D721Med (cell line): ENCODE measurements at regions not wholly inside any gene's neighbourhood (a gene's known extent, or its start where the extent isn't known, plus 50 kb on each side); places are given as distances from the start of the nearest gene placed in this dataset.

Experiments
- DNase-seq: peaks from one replicate; pipeline ENCODE4 v3.0.0; 2011; ENCODE audit warnings: low spot score; ENCODE audit not compliant: insufficient read length
- FAIRE-seq: peaks from 2 replicates; lab custom pipeline; 2011; peaks lifted over from hg19 to GRCh38; lab: Jason Lieb, UNC
- TF ChIP-seq, protein P1 (sequence below): IDR thresholded peaks from 2 replicates; pipeline ENCODE4 v1.5.1; 2012; ENCODE audit warnings: mild to moderate bottlenecking, control low read depth; ENCODE audit not compliant: insufficient read depth; ENCODE audit errors: missing control alignments

DNA sequence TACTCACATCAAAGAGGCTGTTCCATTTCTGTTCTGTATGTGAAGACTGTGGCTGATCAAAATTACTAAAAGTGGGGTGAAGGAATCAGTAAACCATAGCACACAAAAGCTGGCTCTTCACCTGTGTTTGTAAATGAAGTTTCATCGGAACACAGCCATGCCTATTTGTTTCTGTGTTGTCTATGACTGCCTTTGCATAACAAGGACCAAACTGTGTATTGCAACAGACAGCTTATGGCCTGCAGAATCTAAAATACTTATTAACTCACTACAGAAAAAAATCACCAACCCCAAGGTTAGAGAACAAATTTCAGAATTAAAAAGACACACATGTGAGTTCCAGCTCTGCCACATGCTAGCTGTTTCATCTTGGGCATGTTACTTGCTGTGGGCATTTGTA is 163.9 kb downstream of the LYPLAL1 start:
- TF ChIP-seq, protein P1, sequence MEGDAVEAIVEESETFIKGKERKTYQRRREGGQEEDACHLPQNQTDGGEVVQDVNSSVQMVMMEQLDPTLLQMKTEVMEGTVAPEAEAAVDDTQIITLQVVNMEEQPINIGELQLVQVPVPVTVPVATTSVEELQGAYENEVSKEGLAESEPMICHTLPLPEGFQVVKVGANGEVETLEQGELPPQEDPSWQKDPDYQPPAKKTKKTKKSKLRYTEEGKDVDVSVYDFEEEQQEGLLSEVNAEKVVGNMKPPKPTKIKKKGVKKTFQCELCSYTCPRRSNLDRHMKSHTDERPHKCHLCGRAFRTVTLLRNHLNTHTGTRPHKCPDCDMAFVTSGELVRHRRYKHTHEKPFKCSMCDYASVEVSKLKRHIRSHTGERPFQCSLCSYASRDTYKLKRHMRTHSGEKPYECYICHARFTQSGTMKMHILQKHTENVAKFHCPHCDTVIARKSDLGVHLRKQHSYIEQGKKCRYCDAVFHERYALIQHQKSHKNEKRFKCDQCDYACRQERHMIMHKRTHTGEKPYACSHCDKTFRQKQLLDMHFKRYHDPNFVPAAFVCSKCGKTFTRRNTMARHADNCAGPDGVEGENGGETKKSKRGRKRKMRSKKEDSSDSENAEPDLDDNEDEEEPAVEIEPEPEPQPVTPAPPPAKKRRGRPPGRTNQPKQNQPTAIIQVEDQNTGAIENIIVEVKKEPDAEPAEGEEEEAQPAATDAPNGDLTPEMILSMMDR = no peak
- peak; percentile 70 for FAIRE-seq
- no peak for DNase-seq

DNA sequence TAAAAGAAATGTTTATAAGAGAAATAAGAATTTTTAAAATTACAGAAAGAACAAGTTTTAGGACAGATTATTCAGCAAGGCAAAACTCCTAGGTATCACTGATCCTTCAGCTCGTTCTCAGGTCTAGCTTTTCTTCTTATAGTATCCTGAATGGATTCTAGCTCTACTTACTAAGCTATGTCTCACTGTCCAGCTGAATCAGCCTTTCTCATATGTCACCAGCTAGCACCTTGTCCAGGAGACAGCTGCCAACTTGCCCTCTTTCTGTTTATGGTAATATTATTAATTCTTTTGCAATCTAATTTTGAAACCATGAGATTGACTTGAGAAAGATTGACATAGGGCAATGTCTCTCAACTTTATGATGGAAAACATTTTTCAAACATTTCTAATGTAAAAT is 159.9 kb downstream of the LYPLAL1 start:
- TF ChIP-seq, protein P1 = no peak
- FAIRE-seq (peak; percentile 29), DNase-seq (no peak)

DNA sequence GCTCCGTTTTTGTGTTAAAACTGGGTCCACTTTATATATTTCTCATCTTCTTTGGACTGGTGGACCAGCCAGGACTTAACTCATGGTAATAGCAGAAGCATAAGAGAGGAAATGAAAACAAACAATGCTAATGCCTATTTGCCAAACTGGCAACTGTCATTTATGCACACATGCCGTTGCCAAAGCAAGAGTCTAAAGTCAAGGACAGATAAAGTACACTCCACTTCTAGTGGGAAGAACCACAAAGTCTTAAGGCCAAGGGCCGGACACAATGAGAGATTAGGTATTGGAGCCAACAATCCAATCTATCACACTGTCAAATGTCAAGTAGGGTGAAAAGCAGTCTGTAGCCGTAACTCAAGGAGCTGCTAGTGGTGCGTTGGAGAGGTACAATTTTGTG is 157.7 kb downstream of the LYPLAL1 start:
- TF ChIP-seq, protein P1 = no peak
- no peak for FAIRE-seq
- no peak for DNase-seq

DNA sequence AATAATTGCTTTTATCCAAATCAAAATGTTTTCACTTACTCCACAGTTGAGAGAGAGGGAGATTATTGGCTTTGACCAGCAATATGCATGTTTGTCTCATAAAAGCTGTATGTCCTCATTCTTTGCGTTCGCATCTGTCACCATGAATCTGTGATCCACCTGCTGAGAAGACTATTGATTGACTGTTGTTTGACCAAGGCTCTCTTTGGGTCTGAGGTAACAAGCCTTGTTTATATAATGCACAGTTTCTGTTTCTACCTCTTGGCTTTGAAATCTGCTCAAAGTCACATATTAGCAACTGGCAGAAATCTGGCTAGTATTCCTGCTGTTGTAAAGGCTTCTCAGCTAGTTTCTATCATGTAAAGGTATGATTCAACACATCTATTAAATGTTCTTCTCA is 157.0 kb downstream of the LYPLAL1 start:
- no peak for DNase-seq
- peak; percentile 74 for FAIRE-seq
- TF ChIP-seq, protein P1 = no peak

DNA sequence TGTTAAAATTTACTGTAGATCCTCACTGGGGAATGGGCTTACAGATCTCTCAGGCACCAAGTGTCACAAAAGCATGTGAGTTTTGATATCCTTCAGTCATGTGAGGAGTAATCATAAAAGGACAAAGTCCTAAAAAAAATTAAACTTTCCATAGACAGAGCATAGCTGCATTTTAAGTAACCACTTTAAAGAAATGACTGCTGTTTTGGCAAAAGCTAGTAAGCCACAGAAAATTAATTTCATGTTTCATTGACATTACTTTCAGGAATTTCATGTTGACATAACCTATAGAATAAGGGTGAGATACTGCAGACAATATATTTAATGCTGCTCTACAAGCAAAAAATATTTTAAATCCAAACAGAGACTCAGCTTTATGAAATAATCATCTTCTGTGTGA is 156.3 kb downstream of the LYPLAL1 start:
- DNase-seq (no peak), FAIRE-seq (peak; percentile 41)
- TF ChIP-seq, protein P1 = no peak

DNA sequence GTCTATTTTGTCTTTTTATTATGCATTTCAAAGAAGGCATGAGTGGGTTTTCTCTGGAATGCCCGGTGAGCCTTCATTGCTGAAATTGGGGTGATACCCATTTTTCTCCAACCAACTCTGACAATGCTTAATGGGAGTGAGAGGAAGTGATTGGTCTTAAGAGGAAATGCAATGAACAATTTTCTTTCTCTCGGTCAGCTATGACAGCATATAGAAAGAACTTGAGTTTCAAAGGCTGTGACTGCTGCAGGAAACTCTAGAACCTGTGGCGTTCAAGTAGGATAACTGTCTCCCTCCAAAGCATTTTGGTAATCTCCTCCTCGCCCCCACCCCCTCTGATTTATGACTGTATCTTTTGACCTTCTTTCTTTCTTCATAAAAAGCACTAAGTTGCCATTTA is 155.9 kb downstream of the LYPLAL1 start:
- TF ChIP-seq, protein P1 = no peak
- DNase-seq (no peak), FAIRE-seq (no peak)

DNA sequence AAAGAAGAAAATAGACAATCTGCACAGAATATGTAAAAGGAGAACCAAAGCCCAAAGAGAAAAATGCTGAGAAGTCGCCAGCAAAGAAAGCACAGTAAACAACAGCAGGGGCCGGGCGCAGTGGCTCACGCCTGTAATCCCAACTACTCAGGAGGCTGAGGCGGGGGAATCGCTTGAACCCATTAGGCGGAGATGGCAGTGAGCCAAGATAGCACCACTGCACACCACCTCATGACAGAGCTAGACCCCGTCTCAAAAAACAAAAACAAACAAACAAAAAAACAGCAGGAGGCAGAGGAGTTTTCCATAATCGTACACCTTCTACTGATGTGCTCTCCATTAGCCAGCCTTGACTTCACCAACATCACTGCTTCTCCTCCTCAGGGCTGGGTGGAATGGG is 153.2 kb downstream of the LYPLAL1 start:
- no peak for FAIRE-seq
- DNase-seq = no peak
- TF ChIP-seq, protein P1 = no peak
